ENCODE measurements at regions not wholly inside any gene's neighbourhood (a gene's known extent, or its start where the extent isn't known, plus 50 kb on each side); places are given as distances from the start of the nearest gene placed in this dataset.

DNA sequence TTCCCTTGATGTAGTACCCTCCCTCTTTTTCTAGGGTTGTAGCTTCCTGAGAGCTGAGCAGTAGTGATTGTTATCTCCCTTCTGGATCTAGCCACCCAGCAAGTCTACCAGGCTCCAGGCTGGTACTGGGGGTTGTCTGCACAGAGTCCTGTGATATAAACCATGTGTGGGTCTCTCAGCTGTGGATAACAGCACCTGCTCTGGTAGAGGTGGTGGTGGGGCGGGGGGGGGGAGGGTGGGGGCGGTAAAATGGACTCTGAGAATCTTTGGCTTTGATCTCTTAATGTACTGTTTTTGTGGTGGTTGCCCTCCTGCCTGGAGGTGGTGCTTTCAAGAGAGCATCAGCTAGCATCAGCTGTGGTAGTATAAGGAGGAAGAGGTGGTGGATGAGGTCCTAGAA, 302.0 kb upstream of the CHRM2 start:
- Mint-ChIP-seq H3K9me3 (peaks cover 6% of the 10 kb centered on the region), H3K27ac (no peak overlapping the region), H3K27me3 (ENCODE audit: insufficient read depth) (no peaks in the 10 kb centered on the region), H3K4me3 (no peak overlapping the region), H3K36me3 (ENCODE audit: low read depth) (no peaks in the 10 kb centered on the region), H3K4me1 (ENCODE audit: low read depth) (no peaks in the 10 kb centered on the region)
- intact Hi-C loops (cut with micrococcal nuclease), result no loop called here
- no peak for DNase-seq (ENCODE audit: low spot score)

DNA sequence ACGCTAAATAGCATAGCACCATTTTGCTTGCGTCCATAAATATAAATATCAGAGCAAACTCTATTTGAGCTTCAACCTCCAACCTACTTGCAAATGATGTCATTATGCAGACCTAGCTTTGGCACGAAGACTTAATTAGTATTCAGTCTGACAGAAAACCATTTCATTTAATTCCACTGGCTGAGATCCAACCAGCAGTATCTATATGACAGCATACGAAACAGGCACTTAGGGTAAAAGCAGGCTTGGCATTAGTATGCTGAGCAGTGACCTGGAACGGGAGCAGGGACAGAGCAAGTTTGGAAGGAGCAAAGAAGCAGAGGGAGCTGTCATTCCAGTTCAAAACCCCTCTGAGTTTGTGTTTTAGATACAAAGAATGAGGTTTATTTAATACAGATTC, 312.5 kb upstream of the CHRM2 start:
- no peak overlapping the region for H3K27ac Mint-ChIP-seq
- no peaks in the 10 kb centered on the region for H3K9me3 Mint-ChIP-seq
- H3K36me3 Mint-ChIP-seq (ENCODE audit: low read depth), result no peaks in the 10 kb centered on the region
- H3K4me1 Mint-ChIP-seq (ENCODE audit: low read depth), result no peaks in the 10 kb centered on the region
- intact Hi-C loops (cut with micrococcal nuclease), result no loop called here
- H3K27me3 Mint-ChIP-seq (ENCODE audit: insufficient read depth), result no peaks in the 10 kb centered on the region
- no peak overlapping the region for H3K4me3 Mint-ChIP-seq
- DNase-seq (ENCODE audit: low spot score), result no peak

- intact Hi-C loops (cut with micrococcal nuclease), result no loop called here
- H3K27me3 Mint-ChIP-seq (ENCODE audit: insufficient read depth), result no peaks in the 10 kb centered on the region
Observed at GRCh38 chr7:136551618-136552017, 316.8 kb upstream of the CHRM2 start.

GRCh38 chr7:136549756-136550155, 318.7 kb upstream of the CHRM2 start:
- Mint-ChIP-seq H3K36me3 (ENCODE audit: low read depth) (no peaks in the 10 kb centered on the region), H3K4me3 (no peak overlapping the region), H3K27ac (no peak overlapping the region), H3K9me3 (no peaks in the 10 kb centered on the region), H3K4me1 (ENCODE audit: low read depth) (no peaks in the 10 kb centered on the region), H3K27me3 (ENCODE audit: insufficient read depth) (no peaks in the 10 kb centered on the region)
- no peak for DNase-seq (ENCODE audit: low spot score)
- intact Hi-C loops (cut with micrococcal nuclease), result no loop called here

More at GRCh38 chr7:136551618-136552017, 316.8 kb upstream of the CHRM2 start:
- Mint-ChIP-seq H3K9me3 (no peaks in the 10 kb centered on the region), H3K4me1 (ENCODE audit: low read depth) (no peaks in the 10 kb centered on the region), H3K36me3 (ENCODE audit: low read depth) (no peaks in the 10 kb centered on the region), H3K27ac (no peak overlapping the region), H3K4me3 (no peak overlapping the region)
- no peak for DNase-seq (ENCODE audit: low spot score)

DNA sequence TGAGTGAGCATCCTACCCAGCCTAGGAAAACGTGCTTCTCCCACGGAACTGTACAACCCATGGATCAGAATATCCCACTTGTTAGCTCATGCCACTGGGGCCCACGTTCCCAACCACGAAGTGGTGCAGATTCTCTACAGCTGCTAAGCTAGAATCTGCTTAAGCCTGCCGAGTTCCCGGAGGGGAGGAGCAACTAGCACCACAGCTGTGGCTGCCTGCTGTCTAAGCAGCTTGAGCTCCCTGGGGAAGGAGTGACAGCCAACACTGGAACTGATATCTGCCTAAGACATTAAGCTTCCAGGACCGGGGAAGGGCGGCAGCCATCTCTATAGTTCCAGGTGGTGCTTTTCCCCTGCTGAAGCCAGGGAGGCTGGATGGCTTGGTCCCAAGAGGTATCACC, 334.7 kb upstream of the CHRM2 start:
- peaks cover 23% of the 10 kb centered on the region for H3K9me3 Mint-ChIP-seq
- no peaks in the 10 kb centered on the region for H3K36me3 Mint-ChIP-seq (ENCODE audit: low read depth)
- H3K4me1 Mint-ChIP-seq (ENCODE audit: low read depth), result no peaks in the 10 kb centered on the region
- no peak for DNase-seq (ENCODE audit: low spot score)
- no peak overlapping the region for H3K27ac Mint-ChIP-seq
- H3K4me3 Mint-ChIP-seq, result no peak overlapping the region
- no peaks in the 10 kb centered on the region for H3K27me3 Mint-ChIP-seq (ENCODE audit: insufficient read depth)
- intact Hi-C loops (cut with micrococcal nuclease), result no loop called here

DNA sequence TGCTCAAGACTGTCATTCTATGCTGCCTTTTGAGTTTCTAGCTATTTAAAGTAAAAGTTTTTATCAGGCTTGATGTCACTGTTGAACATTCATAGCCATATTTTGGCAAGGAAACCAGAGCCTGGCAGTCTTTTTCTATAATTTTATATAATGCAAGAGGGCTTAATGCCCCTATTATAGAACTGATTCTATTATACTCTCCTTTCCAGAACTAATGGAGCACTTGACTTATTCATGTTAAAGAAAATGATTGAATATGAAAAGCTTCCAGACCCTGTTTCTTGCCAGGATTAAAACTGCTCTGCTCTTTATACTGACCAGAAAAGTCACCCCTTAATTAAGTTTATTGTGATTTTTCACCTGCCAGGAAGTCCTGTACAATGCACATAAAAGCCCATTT, 337.6 kb upstream of the CHRM2 start:
- no peaks in the 10 kb centered on the region for H3K27me3 Mint-ChIP-seq (ENCODE audit: insufficient read depth)
- H3K36me3 Mint-ChIP-seq (ENCODE audit: low read depth), result no peaks in the 10 kb centered on the region
- H3K27ac Mint-ChIP-seq, result no peak overlapping the region
- H3K9me3 Mint-ChIP-seq, result peaks cover 22% of the 10 kb centered on the region
- H3K4me1 Mint-ChIP-seq (ENCODE audit: low read depth), result no peaks in the 10 kb centered on the region
- intact Hi-C loops (cut with micrococcal nuclease), result no loop called here
- DNase-seq (ENCODE audit: low spot score), result no peak
- no peak overlapping the region for H3K4me3 Mint-ChIP-seq

DNA sequence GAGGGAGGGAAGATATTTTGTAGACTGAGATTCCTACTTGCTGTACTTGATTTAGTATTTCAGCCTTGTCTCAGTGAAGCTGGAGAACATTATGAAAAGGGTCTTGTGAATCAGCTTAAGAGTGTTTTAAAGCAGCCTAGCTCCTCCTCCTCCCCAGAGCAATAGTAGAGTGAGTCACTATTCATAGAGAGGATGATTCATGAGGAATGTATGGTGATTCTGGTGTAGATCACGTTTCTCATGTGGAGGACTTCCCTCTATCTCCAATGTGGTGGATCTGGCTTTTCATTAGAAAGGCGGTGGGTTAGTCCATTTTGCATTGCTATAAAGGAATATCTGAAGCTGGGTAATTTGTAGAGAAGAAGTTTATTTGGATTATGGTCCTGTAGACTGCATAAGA, 340.1 kb upstream of the CHRM2 start:
- Mint-ChIP-seq H3K36me3 (ENCODE audit: low read depth) (no peaks in the 10 kb centered on the region), H3K27me3 (ENCODE audit: insufficient read depth) (no peaks in the 10 kb centered on the region), H3K27ac (no peak overlapping the region), H3K4me1 (ENCODE audit: low read depth) (no peaks in the 10 kb centered on the region), H3K4me3 (no peak overlapping the region), H3K9me3 (peaks cover 12% of the 10 kb centered on the region)
- intact Hi-C loops (cut with micrococcal nuclease), result no loop called here
- no peak for DNase-seq (ENCODE audit: low spot score)

DNA sequence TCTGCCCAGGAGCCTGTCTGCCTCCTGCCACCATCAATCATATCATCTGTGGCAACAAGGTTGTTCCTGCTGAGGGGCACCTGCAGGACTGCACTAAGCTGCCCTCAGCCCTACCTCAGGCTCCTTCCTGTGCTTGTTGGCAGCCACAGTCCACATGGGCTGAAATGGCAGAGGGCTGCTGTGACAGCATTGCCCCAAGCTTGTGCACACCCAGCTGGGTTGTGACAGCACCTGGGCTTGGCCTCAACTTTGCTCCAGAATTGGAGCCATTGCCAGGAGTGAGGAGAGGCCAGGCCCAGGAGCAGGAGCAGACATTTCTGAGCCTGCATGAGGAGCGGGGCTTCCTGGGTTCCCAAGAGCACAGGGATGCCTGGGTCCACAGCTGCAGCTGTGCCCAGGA, 340.9 kb upstream of the CHRM2 start:
- intact Hi-C loops (cut with micrococcal nuclease), result no loop called here
- peaks cover 6% of the 10 kb centered on the region for H3K9me3 Mint-ChIP-seq
- H3K27me3 Mint-ChIP-seq (ENCODE audit: insufficient read depth), result no peaks in the 10 kb centered on the region
- DNase-seq (ENCODE audit: low spot score), result no peak
- H3K4me1 Mint-ChIP-seq (ENCODE audit: low read depth), result no peaks in the 10 kb centered on the region
- no peak overlapping the region for H3K4me3 Mint-ChIP-seq
- no peak overlapping the region for H3K27ac Mint-ChIP-seq
- H3K36me3 Mint-ChIP-seq (ENCODE audit: low read depth), result no peaks in the 10 kb centered on the region

DNA sequence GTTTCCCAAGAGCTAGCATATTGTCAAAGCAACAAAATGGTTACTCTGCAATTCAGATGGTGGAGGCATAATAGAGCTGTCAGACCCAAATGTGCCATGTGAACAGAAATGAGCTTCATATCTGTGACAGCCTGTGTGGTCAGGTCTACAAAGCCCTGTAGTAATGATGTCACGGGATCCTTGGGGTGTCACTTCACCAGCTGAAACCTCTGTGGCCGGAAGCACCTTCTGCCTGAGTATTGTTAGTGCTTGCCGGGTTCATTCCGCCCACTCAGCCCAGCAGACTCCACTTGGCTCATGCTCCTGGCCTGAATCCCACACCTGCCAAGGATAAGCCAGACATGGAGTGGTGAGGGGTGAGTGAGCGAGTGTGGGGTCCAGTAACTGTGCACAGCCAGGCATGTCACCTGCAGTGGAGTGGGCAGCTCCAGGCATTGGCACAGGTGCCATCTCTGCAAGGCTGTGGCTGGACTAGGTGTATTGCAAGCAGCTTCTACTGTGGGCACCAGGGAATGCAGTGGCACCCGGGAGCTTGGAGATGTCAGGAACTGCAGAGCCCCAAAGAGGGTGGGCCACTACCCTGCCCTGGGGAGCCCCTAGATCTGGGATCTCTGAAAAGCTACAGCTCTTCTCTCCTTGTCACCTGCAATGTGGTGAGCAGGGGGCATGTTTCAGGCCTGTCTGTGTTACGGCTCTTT, 341.9 kb upstream of the CHRM2 start:
- Mint-ChIP-seq H3K4me1 (ENCODE audit: low read depth) (no peaks in the 10 kb centered on the region), H3K9me3 (peaks cover 3% of the 10 kb centered on the region), H3K27ac (no peak overlapping the region), H3K4me3 (no peak overlapping the region), H3K36me3 (ENCODE audit: low read depth) (no peaks in the 10 kb centered on the region), H3K27me3 (ENCODE audit: insufficient read depth) (no peaks in the 10 kb centered on the region)
- no peak for DNase-seq (ENCODE audit: low spot score)
- intact Hi-C loops (cut with micrococcal nuclease), result no loop called here

DNA sequence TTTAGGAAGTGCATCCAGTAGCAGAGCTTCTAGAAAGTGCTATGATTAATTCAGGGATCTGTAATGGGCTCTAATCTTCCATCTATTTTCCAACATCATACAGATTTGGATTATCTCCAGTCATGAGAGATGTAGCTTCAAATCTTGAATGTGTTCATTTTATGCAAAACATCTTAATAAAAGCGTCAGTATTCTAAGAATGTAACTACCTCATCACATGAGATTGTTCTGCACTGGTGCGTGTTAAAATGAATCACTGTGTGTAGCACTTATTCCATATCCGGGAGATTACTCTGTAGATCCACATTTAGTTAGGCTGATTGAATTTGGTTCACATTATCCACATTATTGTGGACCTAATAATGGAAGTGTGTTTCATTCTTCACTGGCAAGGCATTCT, 344.9 kb upstream of the CHRM2 start:
- Mint-ChIP-seq H3K4me1 (ENCODE audit: low read depth) (no peaks in the 10 kb centered on the region), H3K27me3 (ENCODE audit: insufficient read depth) (no peaks in the 10 kb centered on the region), H3K9me3 (peaks cover 3% of the 10 kb centered on the region), H3K4me3 (no peak overlapping the region), H3K36me3 (ENCODE audit: low read depth) (no peaks in the 10 kb centered on the region), H3K27ac (no peak overlapping the region)
- DNase-seq (ENCODE audit: low spot score), result no peak
- intact Hi-C loops (cut with micrococcal nuclease), result no loop called here

- Mint-ChIP-seq H3K27me3 (ENCODE audit: insufficient read depth) (no peaks in the 10 kb centered on the region), H3K9me3 (peaks cover 4% of the 10 kb centered on the region), H3K4me3 (no peak overlapping the region)
Observed at GRCh38 chr7:136517971-136518370, 350.5 kb upstream of the CHRM2 start.

DNA sequence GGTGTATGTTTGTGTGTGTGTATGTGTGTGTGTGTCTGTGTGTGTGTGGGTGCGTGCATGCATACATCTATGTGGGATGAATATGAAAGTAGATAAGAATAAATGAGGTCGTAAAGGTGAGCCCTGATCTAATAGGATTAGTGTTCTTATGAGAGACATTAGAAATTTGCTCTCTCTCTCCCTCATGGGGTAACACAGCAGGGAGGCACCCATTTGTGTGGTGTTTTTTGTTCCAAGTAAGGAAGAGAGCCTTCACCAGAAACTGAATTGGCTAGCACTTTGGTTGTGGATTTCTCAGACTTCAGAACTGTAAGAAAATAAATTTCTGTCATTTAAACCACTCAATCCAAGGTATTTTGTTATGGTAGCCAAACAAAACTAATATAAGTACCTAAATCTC, 353.7 kb upstream of the CHRM2 start:
- DNase-seq (ENCODE audit: low spot score), result no peak
- no peaks in the 10 kb centered on the region for H3K36me3 Mint-ChIP-seq (ENCODE audit: low read depth)
- H3K4me3 Mint-ChIP-seq, result no peak overlapping the region
- no peaks in the 10 kb centered on the region for H3K27me3 Mint-ChIP-seq (ENCODE audit: insufficient read depth)
- no peak overlapping the region for H3K27ac Mint-ChIP-seq
- H3K9me3 Mint-ChIP-seq, result peaks cover 13% of the 10 kb centered on the region
- H3K4me1 Mint-ChIP-seq (ENCODE audit: low read depth), result no peaks in the 10 kb centered on the region
- intact Hi-C loops (cut with micrococcal nuclease), result no loop called here

More at GRCh38 chr7:136517971-136518370, 350.5 kb upstream of the CHRM2 start:
- Mint-ChIP-seq H3K4me1 (ENCODE audit: low read depth) (no peaks in the 10 kb centered on the region), H3K36me3 (ENCODE audit: low read depth) (no peaks in the 10 kb centered on the region), H3K27ac (no peak overlapping the region)
- DNase-seq (ENCODE audit: low spot score), result no peak
- intact Hi-C loops (cut with micrococcal nuclease), result no loop called here

DNA sequence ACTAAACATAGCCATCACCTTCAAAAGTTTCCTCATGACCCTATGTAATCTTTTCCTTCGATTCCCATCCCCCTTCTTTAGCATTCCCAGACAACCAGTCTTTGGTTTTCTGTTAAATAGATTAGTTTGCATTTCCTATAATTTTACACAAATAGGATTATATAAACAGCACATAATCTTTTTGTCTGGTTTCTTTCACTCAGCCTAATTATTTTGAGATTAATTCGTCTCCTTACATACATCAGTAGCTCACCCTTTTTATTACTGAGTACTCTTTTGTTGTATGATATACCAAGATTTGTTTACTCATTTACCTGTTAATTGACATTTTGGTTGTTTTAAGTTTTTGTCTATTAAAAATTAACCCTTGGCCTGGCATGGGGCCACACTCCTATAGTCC, 354.7 kb upstream of the CHRM2 start:
- H3K4me3 Mint-ChIP-seq, result no peak overlapping the region
- peaks cover 22% of the 10 kb centered on the region for H3K9me3 Mint-ChIP-seq

GRCh38 chr7:136509466-136509865, 359.0 kb upstream of the CHRM2 start:
- no peak overlapping the region for H3K27ac Mint-ChIP-seq
- intact Hi-C loops (cut with micrococcal nuclease), result no loop called here
- DNase-seq (ENCODE audit: low spot score), result no peak
- no peaks in the 10 kb centered on the region for H3K27me3 Mint-ChIP-seq (ENCODE audit: insufficient read depth)
- no peak overlapping the region for H3K4me3 Mint-ChIP-seq
- no peaks in the 10 kb centered on the region for H3K36me3 Mint-ChIP-seq (ENCODE audit: low read depth)
- no peaks in the 10 kb centered on the region for H3K4me1 Mint-ChIP-seq (ENCODE audit: low read depth)
- peaks cover 22% of the 10 kb centered on the region for H3K9me3 Mint-ChIP-seq

More for the DNA sequence above, 354.7 kb upstream of the CHRM2 start:
- H3K27ac Mint-ChIP-seq, result no peak overlapping the region
- no peaks in the 10 kb centered on the region for H3K4me1 Mint-ChIP-seq (ENCODE audit: low read depth)
- DNase-seq (ENCODE audit: low spot score), result no peak
- H3K27me3 Mint-ChIP-seq (ENCODE audit: insufficient read depth), result no peaks in the 10 kb centered on the region
- no peaks in the 10 kb centered on the region for H3K36me3 Mint-ChIP-seq (ENCODE audit: low read depth)
- intact Hi-C loops (cut with micrococcal nuclease), result no loop called here

Data from activated T-helper 1 cell treated with anti-CD3 and anti-CD28 coated beads, Interleukin-12 subunit alpha, Interleukin-12 subunit beta, Interleukin-2, Interleukin-4 antibody, amounts not matched to agents 30 ng/mL and 10 ng/mL and 1 ng/mL, durations not matched to agents 14 hours and 24 hours and 36 hours (primary cell).